ENCODE measurements at regions not wholly inside any gene's neighbourhood (a gene's known extent, or its start where the extent isn't known, plus 50 kb on each side); places are given as distances from the start of the nearest gene placed in this dataset.

DNA sequence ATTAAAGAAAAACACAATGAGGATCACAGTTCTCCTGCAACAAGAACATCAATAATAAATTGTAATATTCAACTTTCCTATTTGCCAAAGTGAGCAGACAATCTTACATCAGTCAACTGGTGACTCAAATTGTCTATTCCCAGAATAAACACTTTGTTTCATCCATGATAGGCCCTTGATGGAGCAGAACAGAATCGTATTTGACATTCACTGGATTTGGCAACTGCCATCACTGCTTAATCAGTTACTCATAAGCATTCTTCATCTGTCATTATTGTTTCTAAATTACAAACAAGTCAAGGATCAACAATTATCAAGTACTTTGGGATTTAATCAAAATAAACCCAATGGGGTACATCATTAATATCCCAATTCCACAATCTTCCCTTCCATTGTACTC lies 398.4 kb downstream of the GABRG2 start:
- Histone ChIP-seq H3K27me3 (ENCODE audit: control insufficient read depth in 2 of 2, insufficient read depth in 2 of 2, low read length in 2 of 2) (no peaks in the 10 kb centered on the region), H3K9me1 (replicated peaks; ENCODE audit: control insufficient read depth, extremely low read depth, insufficient read depth, low read length) (no peaks in the 10 kb centered on the region), H3K9me3 (replicated peaks; ENCODE audit: control insufficient read depth, insufficient read depth, low read length) (no peaks in the 10 kb centered on the region), H3K27ac (ENCODE audit: insufficient read depth, low read depth, low read length) (no peak overlapping the region), H3K4me1 (ENCODE audit: control insufficient read depth, extremely low read depth, insufficient read depth, low read length) (no peaks in the 10 kb centered on the region), H3K4me3 (replicated peaks in 1 of 3; ENCODE audit: insufficient read depth in 1 of 3, low read depth in 1 of 3, low read length in 3 of 3) (no peak overlapping the region), H3K9ac (replicated peaks; ENCODE audit: extremely low read depth, insufficient read depth, low read length) (no peak overlapping the region), H3K36me3 (ENCODE audit: control insufficient read depth in 2 of 2, extremely low read depth in 1 of 2, insufficient read depth in 2 of 2, low read length in 2 of 2) (no peaks in the 10 kb centered on the region), H4K20me1 (replicated peaks; ENCODE audit: control insufficient read depth, extremely low read depth, insufficient read depth, low read length) (no peaks in the 10 kb centered on the region), H2AFZ (ENCODE audit: low read depth, low read length) (no peak overlapping the region), H3K4me2 (ENCODE audit: insufficient read depth, low read length) (no peak overlapping the region), H3K79me2 (ENCODE audit: control insufficient read depth, insufficient read depth, low read length) (no peaks in the 10 kb centered on the region)
- DNase-seq (ENCODE audit: low read depth, low spot score) = no peak
- ChIA-PET CTCF (no interaction called here), POLR2A (no interaction called here)
- intact Hi-C loops (cut with micrococcal nuclease) = no loop called here
- FAIRE-seq = no peak
- no TSS peak for BruUV-seq (replicated peaks)
- TF ChIP-seq, protein P1, sequence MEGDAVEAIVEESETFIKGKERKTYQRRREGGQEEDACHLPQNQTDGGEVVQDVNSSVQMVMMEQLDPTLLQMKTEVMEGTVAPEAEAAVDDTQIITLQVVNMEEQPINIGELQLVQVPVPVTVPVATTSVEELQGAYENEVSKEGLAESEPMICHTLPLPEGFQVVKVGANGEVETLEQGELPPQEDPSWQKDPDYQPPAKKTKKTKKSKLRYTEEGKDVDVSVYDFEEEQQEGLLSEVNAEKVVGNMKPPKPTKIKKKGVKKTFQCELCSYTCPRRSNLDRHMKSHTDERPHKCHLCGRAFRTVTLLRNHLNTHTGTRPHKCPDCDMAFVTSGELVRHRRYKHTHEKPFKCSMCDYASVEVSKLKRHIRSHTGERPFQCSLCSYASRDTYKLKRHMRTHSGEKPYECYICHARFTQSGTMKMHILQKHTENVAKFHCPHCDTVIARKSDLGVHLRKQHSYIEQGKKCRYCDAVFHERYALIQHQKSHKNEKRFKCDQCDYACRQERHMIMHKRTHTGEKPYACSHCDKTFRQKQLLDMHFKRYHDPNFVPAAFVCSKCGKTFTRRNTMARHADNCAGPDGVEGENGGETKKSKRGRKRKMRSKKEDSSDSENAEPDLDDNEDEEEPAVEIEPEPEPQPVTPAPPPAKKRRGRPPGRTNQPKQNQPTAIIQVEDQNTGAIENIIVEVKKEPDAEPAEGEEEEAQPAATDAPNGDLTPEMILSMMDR (IDR thresholded peaks at IDR 0.05; ENCODE audit: extremely low read depth in 1 of 2, insufficient read depth in 1 of 2, low read depth in 1 of 2, low read length in 2 of 2) = no peak
- TF ChIP-seq EZH2 (IDR thresholded peaks at IDR 0.05; ENCODE audit: borderline replicate concordance, low read depth, low read length, severe bottlenecking) (no peak), POLR2AphosphoS5 (IDR thresholded peaks at IDR 0.05; ENCODE audit: insufficient read depth, low read depth, low read length) (no peak), MYC (IDR thresholded peaks at IDR 0.05; ENCODE audit: low read depth, low read length) (no peak), POLR2A (IDR thresholded peaks at IDR 0.05; ENCODE audit: low read depth, low read length) (no peak), GATA2 (IDR thresholded peaks at IDR 0.05; ENCODE audit: insufficient read depth, insufficient read length, low read depth, low read length) (no peak), FOS (IDR thresholded peaks at IDR 0.05; ENCODE audit: borderline replicate concordance, insufficient read depth, low read length) (no peak), JUN (IDR thresholded peaks at IDR 0.05; ENCODE audit: borderline replicate concordance, insufficient read depth, insufficient read length, low read depth) (no peak)
- TF ChIP-seq, protein P2, sequence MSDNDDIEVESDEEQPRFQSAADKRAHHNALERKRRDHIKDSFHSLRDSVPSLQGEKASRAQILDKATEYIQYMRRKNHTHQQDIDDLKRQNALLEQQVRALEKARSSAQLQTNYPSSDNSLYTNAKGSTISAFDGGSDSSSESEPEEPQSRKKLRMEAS (IDR thresholded peaks at IDR 0.05; ENCODE audit: insufficient read depth, insufficient read length) = no peak
- dilution Hi-C loops (cut with MboI; ENCODE audit: extremely low pct_ligation_motif_present, low sequenced_read_pairs) = no loop called here

Measured in endothelial cell of umbilical vein (primary cell).